A549 (cell line): ENCODE measurements at regions not wholly inside any gene's neighbourhood (a gene's known extent, or its start where the extent isn't known, plus 50 kb on each side); places are given as distances from the start of the nearest gene placed in this dataset.

Experiments used
- ELK1 ChIP-seq: fragments of 150-350 bp; IDR thresholded peaks from 2 replicates; pipeline ENCODE4 v1.6.1; 2014; ENCODE audit warnings: low read depth, mild to moderate bottlenecking, low read length
- EP300 ChIP-seq, 2 experiments: fragments of >200 bp; sonication (Bioruptor Twin); formaldehyde crosslinking; IDR thresholded peaks; 2 replicates in 1 of 2; 3 replicates in 1 of 2; pipeline ENCODE4 v1.6.1; 2016 to 2017
- JUN ChIP-seq, 2 experiments: fragments of >200 bp; sonication (Bioruptor Twin); formaldehyde crosslinking; IDR thresholded peaks; 2 replicates in 1 of 2; 3 replicates in 1 of 2; pipeline ENCODE4 v1.6.1; 2016 to 2017
- MAX ChIP-seq: IDR thresholded peaks from 2 replicates; pipeline ENCODE4 v1.6.1; 2012
- MYC ChIP-seq: IDR thresholded peaks from 2 replicates; pipeline ENCODE4 v1.6.1; 2012; ENCODE audit warnings: mild to moderate bottlenecking, inconsistent platforms, low read length, improper control_type of control experiment, borderline replicate concordance
- TF ChIP-seq, protein P1 (sequence below): fragments of >200 bp; sonication (Bioruptor Twin); formaldehyde crosslinking; IDR thresholded peaks from 3 replicates; pipeline ENCODE4 v1.5.1; 2016
- TF ChIP-seq, protein P2 (sequence below): fragments of >200 bp; sonication (Bioruptor Twin); formaldehyde crosslinking; IDR thresholded peaks from 3 replicates; pipeline ENCODE4 v1.6.1; 2016

GRCh38 chr7:12949060-12949931 is 261.9 kb downstream of the ARL4A start:
- TF ChIP-seq, protein P1, sequence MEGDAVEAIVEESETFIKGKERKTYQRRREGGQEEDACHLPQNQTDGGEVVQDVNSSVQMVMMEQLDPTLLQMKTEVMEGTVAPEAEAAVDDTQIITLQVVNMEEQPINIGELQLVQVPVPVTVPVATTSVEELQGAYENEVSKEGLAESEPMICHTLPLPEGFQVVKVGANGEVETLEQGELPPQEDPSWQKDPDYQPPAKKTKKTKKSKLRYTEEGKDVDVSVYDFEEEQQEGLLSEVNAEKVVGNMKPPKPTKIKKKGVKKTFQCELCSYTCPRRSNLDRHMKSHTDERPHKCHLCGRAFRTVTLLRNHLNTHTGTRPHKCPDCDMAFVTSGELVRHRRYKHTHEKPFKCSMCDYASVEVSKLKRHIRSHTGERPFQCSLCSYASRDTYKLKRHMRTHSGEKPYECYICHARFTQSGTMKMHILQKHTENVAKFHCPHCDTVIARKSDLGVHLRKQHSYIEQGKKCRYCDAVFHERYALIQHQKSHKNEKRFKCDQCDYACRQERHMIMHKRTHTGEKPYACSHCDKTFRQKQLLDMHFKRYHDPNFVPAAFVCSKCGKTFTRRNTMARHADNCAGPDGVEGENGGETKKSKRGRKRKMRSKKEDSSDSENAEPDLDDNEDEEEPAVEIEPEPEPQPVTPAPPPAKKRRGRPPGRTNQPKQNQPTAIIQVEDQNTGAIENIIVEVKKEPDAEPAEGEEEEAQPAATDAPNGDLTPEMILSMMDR = no peak
- TF ChIP-seq EP300 (IDR thresholded peaks at IDR 0.05) (no peak), MAX (no peak), ELK1 (no peak), MYC (no peak), JUN (IDR thresholded peaks at IDR 0.05) (no peak)
- TF ChIP-seq, protein P2, sequence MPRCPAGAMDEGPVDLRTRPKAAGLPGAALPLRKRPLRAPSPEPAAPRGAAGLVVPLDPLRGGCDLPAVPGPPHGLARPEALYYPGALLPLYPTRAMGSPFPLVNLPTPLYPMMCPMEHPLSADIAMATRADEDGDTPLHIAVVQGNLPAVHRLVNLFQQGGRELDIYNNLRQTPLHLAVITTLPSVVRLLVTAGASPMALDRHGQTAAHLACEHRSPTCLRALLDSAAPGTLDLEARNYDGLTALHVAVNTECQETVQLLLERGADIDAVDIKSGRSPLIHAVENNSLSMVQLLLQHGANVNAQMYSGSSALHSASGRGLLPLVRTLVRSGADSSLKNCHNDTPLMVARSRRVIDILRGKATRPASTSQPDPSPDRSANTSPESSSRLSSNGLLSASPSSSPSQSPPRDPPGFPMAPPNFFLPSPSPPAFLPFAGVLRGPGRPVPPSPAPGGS = no peak
